HepG2 (cell line): ENCODE measurements at regions not wholly inside any gene's neighbourhood (a gene's known extent, or its start where the extent isn't known, plus 50 kb on each side); places are given as distances from the start of the nearest gene placed in this dataset.

Source experiments
- RAD21 ChIP-seq: fragments of 450-650 bp; formaldehyde crosslinking; IDR thresholded peaks from 2 replicates; pipeline ENCODE4 v1.5.0; 2020; ENCODE audit warnings: mild to moderate bottlenecking
- ZNF317 ChIP-seq: sonication (generic); formaldehyde crosslinking; IDR thresholded peaks from 2 replicates; pipeline ENCODE4 v1.5.0; 2020; ENCODE audit warnings: mild to moderate bottlenecking, missing genetic modification reagents

DNA sequence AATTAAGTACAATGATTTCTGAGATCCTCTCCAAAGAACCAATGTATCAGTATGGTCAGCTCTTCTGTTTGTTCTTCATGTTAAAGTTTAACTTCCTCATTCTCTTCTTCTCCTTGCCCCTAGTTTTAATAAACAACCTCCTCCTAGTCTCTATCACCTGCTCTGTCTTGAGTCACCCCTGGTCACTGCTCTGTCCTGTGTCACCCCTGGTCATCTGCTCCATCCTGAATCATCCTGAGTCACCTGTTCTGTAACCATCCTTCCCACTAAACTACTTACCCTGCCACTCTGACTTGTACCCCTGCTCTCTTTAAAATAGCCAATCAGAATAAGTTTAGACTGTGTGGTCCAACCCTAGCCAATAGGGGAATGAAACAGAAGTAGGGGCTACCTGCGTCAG, 100.5 kb downstream of the ALG10B start:
- TF ChIP-seq RAD21 (CRISPR knock-in tag) (no peak), ZNF317 (no peak)
